HL-60/S4 treated with phorbol 12-myristate 13-acetate at 8.2 ng/mL for 4 days and 3 days (cell line): ENCODE measurements at regions not wholly inside any gene's neighbourhood (a gene's known extent, or its start where the extent isn't known, plus 50 kb on each side); places are given as distances from the start of the nearest gene placed in this dataset.

Experiments
- in situ Hi-C: fragments of 300-500 bp; cut with MboI; formaldehyde crosslinking; loops from 2 replicates; pipeline ENCODE4 v1.15.0; 2022; ENCODE audit warnings: low sequenced_read_pairs

- in situ Hi-C loops: no loop called here
Measured at GRCh38 chr2:221710744-221711143, 138.6 kb upstream of the EPHA4 start.

DNA sequence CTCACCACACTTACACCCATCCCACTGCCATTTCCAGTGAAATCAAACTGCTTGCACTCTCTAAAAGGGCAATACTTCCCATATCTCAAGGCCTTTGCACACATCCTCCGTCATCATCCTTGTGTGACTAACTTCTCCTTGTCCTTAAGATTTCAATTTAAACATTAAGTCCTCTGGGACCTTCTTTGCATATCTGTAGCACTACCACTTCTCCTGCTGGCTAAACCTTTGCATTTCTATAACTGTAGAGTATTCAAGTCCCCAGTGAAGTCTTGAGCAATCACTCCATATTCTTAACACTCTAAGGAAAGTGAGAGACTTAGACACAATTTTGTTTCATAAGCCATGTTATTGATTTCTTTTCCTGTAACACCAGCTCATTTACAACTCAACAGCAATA lies 136.8 kb upstream of the EPHA4 start:
- in situ Hi-C loops: no loop called here

DNA sequence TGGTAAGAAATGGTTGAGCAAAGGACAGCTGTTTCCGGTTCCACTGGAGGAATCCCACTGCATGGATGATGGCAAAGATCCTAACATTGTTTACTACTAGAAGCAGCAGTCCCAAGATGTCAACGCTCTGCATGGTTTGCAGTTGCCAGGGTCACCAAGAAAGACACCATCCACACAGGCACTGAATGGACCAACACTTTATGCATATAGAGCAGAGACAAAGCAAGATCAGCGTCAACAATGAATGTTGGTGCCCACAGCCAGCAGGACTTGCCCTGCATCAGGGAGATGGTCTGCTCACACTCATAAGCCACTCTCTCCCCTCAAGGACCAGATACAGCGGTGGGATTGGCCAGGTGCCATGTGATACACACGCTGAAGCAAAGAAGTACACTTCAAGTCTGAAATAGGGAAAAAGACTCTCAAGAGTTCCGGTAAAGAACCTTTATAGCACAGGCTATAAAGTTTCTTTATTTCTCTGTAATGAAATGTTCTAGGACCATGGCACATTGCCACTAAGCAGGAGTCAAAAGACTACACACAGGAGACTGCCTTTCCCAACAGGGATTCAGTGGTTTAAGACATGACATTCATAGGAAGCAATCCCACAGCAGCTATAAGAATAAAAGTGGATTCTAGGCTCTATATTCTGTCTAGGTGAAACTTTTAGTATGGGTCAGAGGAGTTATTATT lies 133.2 kb upstream of the EPHA4 start:
- in situ Hi-C loops: no loop called here

DNA sequence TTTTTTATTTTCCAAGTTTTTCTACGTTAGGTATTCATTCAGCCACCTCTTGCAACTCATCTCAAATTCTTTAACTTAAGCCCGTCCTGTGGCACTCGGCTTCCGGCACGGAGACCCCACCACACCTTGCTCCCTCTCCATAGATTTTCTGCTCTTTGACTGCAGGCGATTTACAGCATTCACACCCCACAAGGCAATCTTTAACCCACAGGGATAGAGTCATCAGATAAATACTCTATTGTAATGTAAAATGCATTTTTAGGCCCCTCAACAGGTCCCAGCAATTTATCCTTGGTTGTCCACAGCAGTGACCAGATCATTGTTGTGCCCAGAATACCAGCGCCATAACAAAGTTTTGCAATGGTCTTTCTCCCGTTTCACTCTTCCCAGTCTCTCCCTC lies 132.3 kb upstream of the EPHA4 start:
- in situ Hi-C loops: no loop called here

DNA sequence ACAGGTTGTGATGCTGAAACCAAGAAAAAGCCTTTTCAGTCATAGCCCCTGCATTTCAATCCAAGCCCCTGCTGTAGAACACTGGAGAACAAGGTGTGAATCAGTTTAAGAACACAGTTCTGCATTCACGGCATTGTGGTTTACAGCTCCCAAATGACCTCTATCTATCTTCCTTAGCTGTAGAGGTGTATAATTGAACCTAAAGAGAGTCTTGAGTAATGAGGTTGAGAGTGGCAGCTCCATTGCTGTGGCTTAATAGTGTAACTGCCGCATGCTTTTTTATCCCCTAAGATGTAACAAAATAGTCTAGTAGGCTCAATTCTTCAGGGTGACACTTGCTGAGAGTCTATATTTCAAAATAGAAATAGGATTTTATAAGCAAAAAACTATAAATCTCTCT lies 121.3 kb upstream of the EPHA4 start:
- in situ Hi-C loops: no loop called here

DNA sequence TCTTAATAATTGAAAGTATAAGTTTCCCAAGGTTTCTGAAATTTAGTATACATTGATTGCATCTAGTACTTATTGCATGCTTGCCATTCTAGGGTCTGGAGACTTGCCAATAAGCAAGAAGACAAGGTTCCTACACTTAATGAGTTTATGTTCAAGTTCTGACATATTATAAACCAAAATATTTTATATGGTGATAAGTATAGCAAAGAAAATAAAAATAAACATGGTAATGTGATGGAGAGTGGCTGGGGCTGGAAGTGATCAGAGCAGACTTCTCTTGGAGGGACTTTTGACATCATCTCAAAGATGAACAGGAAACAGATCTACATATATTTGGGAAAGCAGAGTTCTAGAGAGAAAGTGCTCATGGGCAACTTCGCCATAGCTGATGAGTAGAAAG lies 119.5 kb upstream of the EPHA4 start:
- in situ Hi-C loops: no loop called here

GRCh38 chr2:221689140-221689539 lies 117.0 kb upstream of the EPHA4 start:
- in situ Hi-C loops: no loop called here

DNA sequence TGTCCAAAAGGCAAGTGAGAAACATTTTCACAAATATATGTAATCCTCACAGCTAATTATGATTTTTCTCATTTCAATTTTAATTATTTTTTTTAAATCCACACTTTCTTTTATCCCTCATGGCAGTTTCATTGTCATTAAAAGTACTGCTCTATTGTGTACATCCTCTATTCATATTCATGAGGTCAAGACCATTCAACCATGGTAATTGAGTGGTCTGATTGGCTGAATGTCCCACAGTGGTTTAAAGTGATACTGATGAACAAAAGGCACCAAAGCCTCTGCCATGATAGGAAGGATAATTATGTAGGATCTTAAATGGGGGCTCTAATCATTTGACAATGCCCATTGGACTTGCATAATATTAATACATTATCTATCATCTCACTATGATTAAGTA lies 108.4 kb upstream of the EPHA4 start:
- in situ Hi-C loops: no loop called here

GRCh38 chr2:221677688-221678087 lies 105.6 kb upstream of the EPHA4 start:
- in situ Hi-C loops: no loop called here

GRCh38 chr2:221676566-221677172 lies 104.6 kb upstream of the EPHA4 start:
- in situ Hi-C loops: no loop called here

DNA sequence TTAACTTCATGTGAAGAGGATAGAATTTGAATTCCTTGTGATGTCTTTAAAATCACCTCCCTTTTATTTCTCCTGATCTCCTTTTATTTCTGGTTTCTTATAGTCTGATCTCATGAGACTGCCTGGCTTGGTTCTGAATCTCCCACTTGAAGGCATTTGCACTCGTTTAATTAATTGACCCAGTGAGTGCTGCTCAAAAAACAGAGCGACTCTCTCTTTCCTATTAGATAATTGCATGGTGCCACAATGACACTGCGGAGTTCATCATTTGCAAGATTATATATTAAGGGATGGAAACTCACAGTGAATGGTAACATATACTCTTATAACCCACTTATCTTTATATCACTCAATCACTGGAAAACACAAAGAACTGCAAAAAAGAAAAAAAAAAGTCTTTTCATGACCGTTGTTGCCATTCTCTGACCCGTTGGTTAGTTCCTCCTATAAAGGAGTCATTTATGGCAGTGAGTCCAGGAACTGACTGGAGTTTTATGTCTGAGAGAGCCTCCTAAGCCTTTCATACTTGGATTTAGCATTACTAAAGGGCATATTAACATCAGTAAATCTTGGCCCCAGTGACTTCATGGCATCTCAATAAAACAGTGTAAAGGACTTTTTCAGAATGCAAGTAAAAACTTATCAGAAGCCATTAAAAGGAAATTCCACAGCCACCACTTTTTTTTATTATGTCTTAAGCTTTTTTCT lies 103.3 kb upstream of the EPHA4 start:
- in situ Hi-C loops: no loop called here

GRCh38 chr2:221674446-221674845 lies 102.3 kb upstream of the EPHA4 start:
- in situ Hi-C loops: no loop called here

DNA sequence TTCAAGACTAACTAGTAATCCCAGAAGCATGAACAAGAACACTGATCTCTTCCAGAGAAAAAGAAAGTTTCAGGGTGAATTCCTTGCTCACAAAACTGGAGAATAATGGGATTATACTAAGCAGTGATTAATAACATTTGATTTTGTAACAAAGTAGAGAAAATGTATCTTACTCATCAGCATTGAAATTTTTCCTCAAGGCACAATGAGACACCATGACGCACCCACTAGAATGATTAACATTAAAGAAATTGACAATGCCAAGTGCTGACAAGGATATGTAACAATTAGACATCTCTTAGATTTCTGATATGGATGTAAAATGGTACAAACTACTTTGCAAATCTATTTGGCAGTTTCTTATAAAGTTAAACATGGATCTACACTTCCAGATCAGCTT lies 101.1 kb upstream of the EPHA4 start:
- in situ Hi-C loops: no loop called here

DNA sequence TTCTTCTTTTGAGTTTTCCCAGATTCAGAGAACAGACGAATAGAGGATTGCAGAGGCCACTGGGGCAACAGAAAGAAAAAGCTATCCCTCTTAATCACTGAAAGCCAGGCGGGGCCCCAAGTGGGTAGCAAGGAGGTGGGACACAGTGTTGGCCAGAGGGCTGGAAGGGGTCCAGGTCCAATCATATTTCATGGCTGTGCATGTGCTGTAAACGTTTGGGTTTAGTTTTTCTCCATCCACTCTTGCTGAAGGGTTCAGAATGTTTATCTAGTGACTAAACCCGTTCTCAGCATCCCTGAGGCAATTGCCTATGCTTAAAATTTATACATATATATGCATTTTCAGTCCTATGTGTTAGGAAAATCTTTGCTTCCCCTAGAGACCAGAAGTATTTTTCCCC lies 99.4 kb upstream of the EPHA4 start:
- in situ Hi-C loops: no loop called here

DNA sequence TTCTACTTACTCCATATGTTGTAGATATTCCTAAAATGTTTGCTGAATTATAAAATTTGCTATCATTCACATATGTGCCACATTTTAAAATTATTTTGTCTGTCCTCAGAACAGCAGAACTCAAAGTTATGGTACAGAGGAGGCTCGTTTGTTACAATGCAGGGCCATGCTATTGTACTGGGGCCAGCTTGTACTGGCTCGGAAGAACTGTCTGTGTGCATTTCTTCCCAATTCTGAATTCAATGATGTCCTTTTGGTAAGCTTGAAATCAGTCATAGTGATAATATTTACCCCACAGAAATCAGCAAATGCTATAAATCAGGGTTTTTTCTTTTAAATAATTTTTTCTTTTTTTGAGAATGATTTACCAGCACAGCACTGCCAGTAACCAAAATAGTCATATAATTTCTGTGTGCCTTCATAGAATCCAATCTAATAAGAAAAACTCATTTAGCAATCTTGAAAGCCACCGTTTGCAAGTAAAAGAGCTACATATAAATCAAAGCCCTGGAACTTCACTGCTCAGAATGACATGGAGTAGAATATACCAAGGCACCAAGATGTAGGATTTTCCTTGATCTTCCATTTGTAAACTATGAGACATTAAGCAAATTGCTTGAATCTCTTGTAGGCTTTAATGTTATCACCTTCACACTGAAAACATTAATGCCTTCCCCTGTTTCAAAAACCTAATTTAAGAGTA lies 90.7 kb upstream of the EPHA4 start:
- in situ Hi-C loops: no loop called here

GRCh38 chr2:221657806-221658205 lies 85.7 kb upstream of the EPHA4 start:
- in situ Hi-C loops: no loop called here

DNA sequence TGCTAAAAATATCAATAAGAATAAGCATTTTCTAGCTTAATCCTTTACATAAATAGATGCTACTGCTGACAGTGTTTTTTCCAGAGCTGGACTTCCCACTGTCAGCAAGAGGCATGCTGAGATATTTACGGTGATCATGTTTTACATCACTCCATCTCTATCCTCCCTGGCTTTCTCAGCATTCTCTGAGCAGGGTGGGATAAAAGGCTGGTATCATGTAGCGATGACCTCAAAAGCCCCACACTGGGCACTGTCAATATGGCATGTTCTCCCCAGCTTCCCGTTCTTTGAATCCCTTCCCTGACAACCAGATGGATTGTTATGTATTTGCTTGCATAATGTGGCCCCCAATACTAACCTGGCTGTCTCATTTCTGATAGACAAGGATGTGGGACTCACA lies 83.2 kb upstream of the EPHA4 start:
- in situ Hi-C loops: no loop called here

- in situ Hi-C loops: no loop called here
Measured at GRCh38 chr2:221653182-221653581, 81.1 kb upstream of the EPHA4 start.

DNA sequence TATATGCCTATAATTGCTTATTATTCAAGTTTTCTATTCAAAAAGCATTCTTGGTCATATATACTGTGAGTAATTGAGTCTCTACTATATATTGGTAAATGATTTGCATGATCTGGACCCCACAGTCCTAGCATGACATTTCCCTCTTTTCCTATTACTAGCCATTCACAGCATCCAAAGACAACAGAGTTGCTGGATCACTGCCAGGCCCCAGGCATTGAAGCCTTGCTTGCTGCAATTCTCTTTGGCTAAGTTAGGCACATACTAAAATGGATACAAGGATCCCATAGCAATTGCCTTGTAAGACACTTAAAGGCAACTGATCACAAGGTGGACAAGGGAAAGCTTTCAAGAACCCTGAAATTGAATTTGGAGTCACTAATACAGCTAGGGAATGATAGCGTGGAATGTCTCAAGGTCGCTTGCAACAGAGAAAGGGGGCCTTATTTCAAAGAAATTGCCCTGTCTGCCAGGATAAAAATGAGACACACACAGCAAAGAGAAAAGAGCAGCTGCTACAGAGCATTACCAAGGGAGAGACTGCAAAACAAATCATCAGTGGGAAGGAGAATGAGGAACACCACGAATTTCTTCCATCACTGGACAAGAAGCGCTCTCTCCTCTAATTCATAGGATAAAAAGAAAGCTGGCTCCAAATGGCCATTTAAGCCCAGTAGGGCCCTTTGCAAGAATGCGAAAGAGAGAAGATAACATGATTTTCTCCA lies 77.1 kb upstream of the EPHA4 start:
- in situ Hi-C loops: no loop called here

DNA sequence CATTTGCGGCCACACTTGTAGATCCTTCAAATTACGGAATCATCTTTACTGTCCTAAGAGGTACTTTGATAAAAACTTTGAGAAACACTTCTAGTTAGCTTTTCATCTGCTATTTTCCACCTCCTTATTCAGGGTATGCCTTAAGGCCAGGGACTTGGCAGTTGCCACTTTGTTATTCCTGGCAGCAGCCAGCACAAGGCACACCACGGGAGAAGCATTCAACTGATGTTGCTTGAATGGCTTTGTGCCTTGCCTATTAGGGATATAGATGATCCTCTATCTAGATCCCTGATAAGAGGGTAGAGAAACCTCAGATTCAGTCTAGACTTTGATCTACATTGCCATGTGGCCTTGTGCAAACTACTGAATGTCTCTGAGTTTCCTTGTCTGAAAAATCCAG lies 70.3 kb upstream of the EPHA4 start:
- in situ Hi-C loops: no loop called here
